HCT116 (cell line): ENCODE measurements at regions not wholly inside any gene's neighbourhood (a gene's known extent, or its start where the extent isn't known, plus 50 kb on each side); places are given as distances from the start of the nearest gene placed in this dataset.

Experiments
- ATAC-seq: fragments of 200-7000 bp; cut with Tn5 transposase; 2 replicates; pipeline ENCODE4 v1.9.1; 2020; ENCODE audit warnings: mild to moderate bottlenecking, moderate library complexity
- BruUV-seq: library from RNA; stranded (reverse); fragments of 400-500 nt; replicated peaks from 2 replicates; lab custom pipeline; 2021; lab: Mats Ljungman, UMichigan
- CTCF ChIA-PET: fragments of 300-600 bp; sonication (Branson Sonifier 250); formaldehyde crosslinking; loops from one replicate; lab custom pipeline; 2021; ENCODE audit warnings: antibody characterized with exemption; lab: Charles Lee
- POLR2A ChIA-PET: fragments of 300-600, 350-600 bp; sonication (Branson Sonifier 250); formaldehyde crosslinking; loops from one replicate; lab custom pipeline; 2021; ENCODE audit warnings: antibody characterized with exemption; lab: Charles Lee
- RAD21 ChIA-PET, 2 experiments: fragments of 300-600 bp; sonication (Branson Sonifier 250); formaldehyde crosslinking; loops; one replicate each; lab custom pipeline; 2023; ENCODE audit warnings: low total read pairs in 2 of 2; ENCODE audit not compliant: uncharacterized antibody in 2 of 2, unreplicated experiment in 2 of 2, low non-redundant PET in 1 of 2; lab: Charles Lee
- DNase-seq: peaks from one replicate; pipeline ENCODE4 v3.0.0-alpha.2; 2010; ENCODE audit warnings: low read depth, low spot score
- H2AFZ ChIP-seq: fragments of 200-600 bp; shearing (Covaris generic), sonication (generic); 2 replicates; pipeline ENCODE4 v1.6.1; 2017; ENCODE audit warnings: low read depth, mixed run types, mixed read lengths, antibody characterized with exemption, low read length; ENCODE audit not compliant: poor library complexity, severe bottlenecking
- H3K27ac ChIP-seq: 2 replicates; pipeline ENCODE4 v1.5.1; 2012; ENCODE audit warnings: low read depth, low read length
- H3K27me3 ChIP-seq: fragments of 200-600 bp; sonication (generic); 2 replicates; pipeline ENCODE4 v1.6.1; 2016; ENCODE audit warnings: mixed run types, low read length, mixed read lengths; ENCODE audit not compliant: insufficient read depth
- H3K36me3 ChIP-seq, 2 experiments: fragments of 200-500 bp in 1 of 2; fragments of 200-600 bp in 1 of 2; sonication (Bioruptor generic) in 1 of 2; sonication (generic) in 1 of 2; 2 replicates each; pipeline versions ENCODE4 v1.5.1 to v1.6.1; 2014 to 2016; ENCODE audit warnings: low read length in 2 of 2, inconsistent platforms in 1 of 2, mixed read lengths in 1 of 2, mixed run types in 1 of 2; ENCODE audit not compliant: insufficient read depth in 2 of 2, control insufficient read depth in 1 of 2
- H3K4me1 ChIP-seq, 2 experiments: fragments of 200-600 bp in 1 of 2; sonication (generic) in 1 of 2; 2 replicates each; pipeline versions ENCODE4 v1.5.1 to v1.6.1; 2012 to 2017; ENCODE audit warnings: low read length in 2 of 2, inconsistent platforms in 1 of 2, mild to moderate bottlenecking in 1 of 2, mixed read lengths in 1 of 2, mixed run types in 1 of 2, moderate library complexity in 1 of 2; ENCODE audit not compliant: insufficient read depth in 2 of 2, control insufficient read depth in 1 of 2
- H3K4me2 ChIP-seq: fragments of 200-600 bp; sonication (generic); 2 replicates; pipeline ENCODE4 v1.6.1; 2017; ENCODE audit warnings: mixed run types, low read length, mixed read lengths
- H3K4me3 ChIP-seq, 2 experiments: fragments of 200-600 bp in 1 of 2; sonication (generic) in 1 of 2; replicated peaks in 1 of 2; 2 replicates each; pipeline ENCODE4 v1.5.1; 2011 to 2016; ENCODE audit warnings: low read length in 2 of 2, control low read depth in 1 of 2, low read depth in 1 of 2, mild to moderate bottlenecking in 1 of 2, mixed read lengths in 1 of 2, mixed run types in 1 of 2
- H3K79me2 ChIP-seq: fragments of 200-600 bp; sonication (generic); 2 replicates; pipeline ENCODE4 v1.6.1; 2017; ENCODE audit warnings: mild to moderate bottlenecking, mixed run types, low read length, moderate library complexity, mixed read lengths; ENCODE audit not compliant: insufficient read depth
- H3K9ac ChIP-seq: fragments of 200-600 bp; sonication (generic); 2 replicates; pipeline ENCODE4 v1.6.1; 2016; ENCODE audit warnings: low read length, mixed read lengths
- H3K9me2 ChIP-seq: fragments of 200-600 bp; sonication (generic), shearing (Covaris generic); 2 replicates; pipeline ENCODE4 v1.6.1; 2017; ENCODE audit warnings: mixed run types, mild to moderate bottlenecking, moderate library complexity; ENCODE audit not compliant: insufficient read depth
- H3K9me3 ChIP-seq, 2 experiments: fragments of 200-500 bp in 1 of 2; fragments of 200-600 bp in 1 of 2; sonication (Bioruptor generic) in 1 of 2; sonication (generic) in 1 of 2; 2 replicates each; pipeline ENCODE4 v1.6.1; 2014 to 2017; ENCODE audit warnings: low read length in 2 of 2, mixed read lengths in 2 of 2, inconsistent platforms in 1 of 2, low read depth in 1 of 2, mild to moderate bottlenecking in 1 of 2, mixed run types in 1 of 2, moderate library complexity in 1 of 2; ENCODE audit not compliant: control insufficient read depth in 1 of 2, insufficient read depth in 1 of 2
- H4K20me1 ChIP-seq: fragments of 200-600 bp; sonication (generic), shearing (Covaris generic); 2 replicates; pipeline ENCODE4 v1.6.1; 2017; ENCODE audit warnings: mixed run types, mild to moderate bottlenecking, moderate library complexity; ENCODE audit not compliant: insufficient read depth
- ATF3 ChIP-seq: IDR thresholded peaks from 2 replicates; pipeline ENCODE4 v1.6.1; 2012
- CBX3 ChIP-seq: IDR thresholded peaks from 2 replicates; pipeline ENCODE4 v1.6.1; 2012; ENCODE audit warnings: low read depth
- ELF1 ChIP-seq: IDR thresholded peaks from 2 replicates; pipeline ENCODE4 v1.6.1; 2012; ENCODE audit warnings: low read depth, borderline replicate concordance
- EZH2 ChIP-seq: fragments of 200-600 bp; sonication (generic); IDR thresholded peaks from 2 replicates; pipeline ENCODE4 v1.6.1; 2017; ENCODE audit warnings: antibody characterized with exemption, mixed run types
- EZH2phosphoT487 ChIP-seq: fragments of 200-600 bp; IDR thresholded peaks from 2 replicates; pipeline ENCODE4 v1.6.1; 2018; ENCODE audit warnings: antibody characterized with exemption, borderline replicate concordance
- FOSL1 ChIP-seq: IDR thresholded peaks from 2 replicates; pipeline ENCODE4 v1.6.1; 2012; ENCODE audit warnings: low read depth
- JUND ChIP-seq: IDR thresholded peaks from 2 replicates; pipeline ENCODE4 v1.6.1; 2012
- POLR2AphosphoS5 ChIP-seq: IDR thresholded peaks from 2 replicates; pipeline ENCODE4 v1.6.1; 2011; ENCODE audit warnings: mild to moderate bottlenecking, low read depth, low read length, moderate library complexity
- REST ChIP-seq: IDR thresholded peaks from 2 replicates; pipeline ENCODE4 v1.6.1; 2012; ENCODE audit warnings: low read depth
- SIN3A ChIP-seq: IDR thresholded peaks from 2 replicates; pipeline ENCODE4 v1.6.1; 2012; ENCODE audit warnings: low read depth
- SP1 ChIP-seq: IDR thresholded peaks from 2 replicates; pipeline ENCODE4 v1.6.1; 2012; ENCODE audit warnings: low read depth
- TCF7L2 ChIP-seq: IDR thresholded peaks from 2 replicates; pipeline ENCODE4 v1.7.0; 2011; ENCODE audit warnings: borderline replicate concordance, inconsistent platforms; ENCODE audit not compliant: insufficient read depth, insufficient read length; ENCODE audit errors: extremely low read depth
- YY1 ChIP-seq: IDR thresholded peaks from 2 replicates; pipeline ENCODE4 v1.6.1; 2011; ENCODE audit warnings: low read length, low read depth, moderate library complexity, mild to moderate bottlenecking; ENCODE audit not compliant: insufficient replicate concordance; ENCODE audit errors: extremely low read depth
- ZFX ChIP-seq: fragments of 450-650 bp; IDR thresholded peaks from 2 replicates; pipeline ENCODE4 v1.6.1; 2017
- ZNF274 ChIP-seq: fragments of 200-500 bp; sonication (Bioruptor generic); IDR thresholded peaks from 2 replicates; pipeline ENCODE4 v1.6.1; 2014; ENCODE audit warnings: mild to moderate bottlenecking, low read depth, low read length, inconsistent platforms
- intact Hi-C: fragments of 100-400 bp; cut with micrococcal nuclease; formaldehyde crosslinking; loops from 2 replicates; pipeline ENCODE4 v1.10.0; 2022
- TF ChIP-seq, protein P1 (sequence below): IDR thresholded peaks from 2 replicates; pipeline ENCODE4 v1.6.1; 2012
- TF ChIP-seq, protein P2 (sequence below), 3 experiments: fragments of 200-600 bp in 1 of 3; sonication (generic) in 1 of 3; IDR thresholded peaks in 2 of 3; conservative IDR thresholded peaks in 1 of 3; 2 replicates each; pipeline ENCODE4 v1.5.1; 2012 to 2017; ENCODE audit warnings: low read depth in 2 of 3, low read length in 2 of 3, antibody characterized with exemption in 1 of 3, borderline replicate concordance in 1 of 3, control low read depth in 1 of 3, mild to moderate bottlenecking in 1 of 3, mixed read lengths in 1 of 3, mixed run types in 1 of 3, moderate library complexity in 1 of 3; ENCODE audit not compliant: insufficient read depth in 1 of 3

GRCh38 chr2:56681659-56682396 lies 498.0 kb downstream of the CCDC85A start:
- no peak overlapping the region for H3K4me3 ChIP-seq
- CTCF ChIA-PET = no interaction called here
- BruUV-seq = no TSS peak
- no peaks in the 10 kb centered on the region for H3K79me2 ChIP-seq
- H3K27me3 ChIP-seq = no peaks in the 10 kb centered on the region
- no peaks in the 10 kb centered on the region for H4K20me1 ChIP-seq
- POLR2A ChIA-PET = no interaction called here
- no peak overlapping the region for H3K27ac ChIP-seq
- no peaks in the 10 kb centered on the region for H3K4me1 ChIP-seq
- RAD21 ChIA-PET = no interaction called here
- H3K36me3 ChIP-seq = no peaks in the 10 kb centered on the region
- no peak overlapping the region for H3K4me2 ChIP-seq
- no peaks in the 10 kb centered on the region for H3K9me2 ChIP-seq
- TF ChIP-seq ZFX (no peak), SIN3A (no peak), REST (no peak), CBX3 (no peak), ELF1 (no peak), SP1 (no peak), EZH2 (no peak), EZH2phosphoT487 (no peak), JUND (no peak), YY1 (no peak), ATF3 (no peak), POLR2AphosphoS5 (no peak), ZNF274 (no peak), FOSL1 (no peak), TCF7L2 (no peak)
- TF ChIP-seq, protein P1, sequence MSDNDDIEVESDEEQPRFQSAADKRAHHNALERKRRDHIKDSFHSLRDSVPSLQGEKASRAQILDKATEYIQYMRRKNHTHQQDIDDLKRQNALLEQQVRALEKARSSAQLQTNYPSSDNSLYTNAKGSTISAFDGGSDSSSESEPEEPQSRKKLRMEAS = no peak
- TF ChIP-seq, protein P2, sequence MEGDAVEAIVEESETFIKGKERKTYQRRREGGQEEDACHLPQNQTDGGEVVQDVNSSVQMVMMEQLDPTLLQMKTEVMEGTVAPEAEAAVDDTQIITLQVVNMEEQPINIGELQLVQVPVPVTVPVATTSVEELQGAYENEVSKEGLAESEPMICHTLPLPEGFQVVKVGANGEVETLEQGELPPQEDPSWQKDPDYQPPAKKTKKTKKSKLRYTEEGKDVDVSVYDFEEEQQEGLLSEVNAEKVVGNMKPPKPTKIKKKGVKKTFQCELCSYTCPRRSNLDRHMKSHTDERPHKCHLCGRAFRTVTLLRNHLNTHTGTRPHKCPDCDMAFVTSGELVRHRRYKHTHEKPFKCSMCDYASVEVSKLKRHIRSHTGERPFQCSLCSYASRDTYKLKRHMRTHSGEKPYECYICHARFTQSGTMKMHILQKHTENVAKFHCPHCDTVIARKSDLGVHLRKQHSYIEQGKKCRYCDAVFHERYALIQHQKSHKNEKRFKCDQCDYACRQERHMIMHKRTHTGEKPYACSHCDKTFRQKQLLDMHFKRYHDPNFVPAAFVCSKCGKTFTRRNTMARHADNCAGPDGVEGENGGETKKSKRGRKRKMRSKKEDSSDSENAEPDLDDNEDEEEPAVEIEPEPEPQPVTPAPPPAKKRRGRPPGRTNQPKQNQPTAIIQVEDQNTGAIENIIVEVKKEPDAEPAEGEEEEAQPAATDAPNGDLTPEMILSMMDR (IDR thresholded peaks at IDR 0.05 in 2 of 3, conservative IDR thresholded peaks at IDR 0.05 in 1 of 3; ENCODE audit: borderline replicate concordance in 1 of 3, insufficient read depth in 1 of 3, low read depth in 2 of 3, low read length in 2 of 3) = no peak
- intact Hi-C loops = no loop called here
- no peak overlapping the region for H2AFZ ChIP-seq
- ATAC-seq (no peak), DNase-seq (no peak)
- H3K9ac ChIP-seq = no peak overlapping the region
- H3K9me3 ChIP-seq = no peaks in the 10 kb centered on the region
